AG10803 (cell line): ENCODE measurements at regions not wholly inside any gene's neighbourhood (a gene's known extent, or its start where the extent isn't known, plus 50 kb on each side); places are given as distances from the start of the nearest gene placed in this dataset.

Experiments
- DNase-seq: peaks from one replicate; pipeline ENCODE4 v3.0.0; 2010; ENCODE audit warnings: low read depth
- H3K4me3 ChIP-seq: 2 replicates; pipeline ENCODE4 v1.5.1; 2011; ENCODE audit warnings: mild to moderate bottlenecking, low read length, control low read depth
- CTCF ChIP-seq: conservative IDR thresholded peaks from 2 replicates; pipeline ENCODE4 v1.5.1; 2011; ENCODE audit warnings: mild to moderate bottlenecking, low read length, control low read depth, inconsistent platforms

- no peak for TF ChIP-seq CTCF
- no peak overlapping the region for H3K4me3 ChIP-seq
- no peak for DNase-seq
These were observed 57.7 kb upstream of the TNS3 start for GRCh38 chr7:47639495-47640110.

GRCh38 chr7:47638679-47639315 lies 56.9 kb upstream of the TNS3 start:
- TF ChIP-seq CTCF, result no peak
- DNase-seq, result no peak
- H3K4me3 ChIP-seq, result no peak overlapping the region

GRCh38 chr7:47636433-47637175 lies 54.7 kb upstream of the TNS3 start:
- no peak overlapping the region for H3K4me3 ChIP-seq
- no peak for TF ChIP-seq CTCF
- DNase-seq, result no peak

- no peak overlapping the region for H3K4me3 ChIP-seq
- no peak for TF ChIP-seq CTCF
- DNase-seq, result no peak
These were observed 54.1 kb upstream of the TNS3 start for GRCh38 chr7:47636081-47636432.

- TF ChIP-seq CTCF, result no peak
- no peak for DNase-seq
- no peak overlapping the region for H3K4me3 ChIP-seq
These were observed 53.5 kb upstream of the TNS3 start for GRCh38 chr7:47635091-47636080.

- TF ChIP-seq CTCF, result no peak
- peak; percentile 61 for DNase-seq
- no peak overlapping the region for H3K4me3 ChIP-seq
These were observed 52.4 kb upstream of the TNS3 start for GRCh38 chr7:47634273-47634672.
